OCI-LY7 (cell line): ENCODE measurements at regions not wholly inside any gene's neighbourhood (a gene's known extent, or its start where the extent isn't known, plus 50 kb on each side); places are given as distances from the start of the nearest gene placed in this dataset.

Experiments used
- BruUV-seq: library from RNA; stranded (reverse); fragments of 400-500 nt; replicated peaks from 2 replicates; lab custom pipeline; 2021; lab: Mats Ljungman, UMichigan
- CTCF ChIA-PET: fragments of 300-600 bp; sonication (Branson Sonifier 250); formaldehyde crosslinking; loops from one replicate; lab custom pipeline; 2022; ENCODE audit warnings: antibody characterized with exemption; ENCODE audit not compliant: unreplicated experiment; lab: Charles Lee
- POLR2A ChIA-PET: fragments of 300-600 bp; sonication (Branson Sonifier 250); formaldehyde crosslinking; loops from one replicate; lab custom pipeline; 2022; ENCODE audit warnings: antibody characterized with exemption; lab: Charles Lee
- DNase-seq: peaks from one replicate; pipeline ENCODE4 v3.0.0-alpha.2; 2015; ENCODE audit warnings: low spot score
- H2AFZ ChIP-seq: fragments of 200-600 bp; sonication (generic), shearing (Covaris generic); 2 replicates; pipeline ENCODE4 v1.6.1; 2014; ENCODE audit warnings: mild to moderate bottlenecking, antibody characterized with exemption, low read length, moderate library complexity
- H3K27ac ChIP-seq: fragments of 200-600 bp; sonication (generic); 2 replicates; pipeline ENCODE4 v1.5.1; 2014; ENCODE audit warnings: mixed run types, low read depth, mild to moderate bottlenecking, moderate library complexity, low read length, inconsistent platforms; ENCODE audit not compliant: poor library complexity, severe bottlenecking
- H3K36me3 ChIP-seq: fragments of 200-600 bp; sonication (generic); 2 replicates; pipeline ENCODE4 v1.6.1; 2014; ENCODE audit warnings: mild to moderate bottlenecking, antibody characterized with exemption, low read length, moderate library complexity, mixed read lengths; ENCODE audit not compliant: insufficient read depth
- H3K4me1 ChIP-seq: fragments of 200-600 bp; sonication (generic); 2 replicates; pipeline ENCODE4 v1.5.1; 2014; ENCODE audit warnings: mild to moderate bottlenecking, low read length; ENCODE audit not compliant: insufficient read depth, poor library complexity, severe bottlenecking
- H3K4me2 ChIP-seq: fragments of 200-600 bp; sonication (generic); 2 replicates; pipeline ENCODE4 v1.6.1; 2014; ENCODE audit warnings: mild to moderate bottlenecking, low read length
- H3K4me3 ChIP-seq: fragments of 200-600 bp; sonication (generic); 2 replicates; pipeline ENCODE4 v1.5.1; 2014; ENCODE audit warnings: mild to moderate bottlenecking, low read depth, low read length; ENCODE audit not compliant: poor library complexity, severe bottlenecking
- H3K79me2 ChIP-seq: fragments of 200-600 bp; sonication (generic); 2 replicates; pipeline ENCODE4 v1.6.1; 2016; ENCODE audit warnings: low read depth, mild to moderate bottlenecking, low read length, moderate library complexity, mixed read lengths; ENCODE audit not compliant: insufficient read depth
- H3K9me2 ChIP-seq: fragments of 200-600 bp; sonication (generic); 2 replicates; pipeline ENCODE4 v1.6.1; 2016; ENCODE audit warnings: mild to moderate bottlenecking, low read length, mixed read lengths; ENCODE audit not compliant: insufficient read depth
- H3K9me3 ChIP-seq: fragments of 200-600 bp; sonication (generic); 2 replicates; pipeline ENCODE4 v1.6.1; 2014; ENCODE audit warnings: mild to moderate bottlenecking, mixed run types, low read length, mixed read lengths
- H4K20me1 ChIP-seq: fragments of 200-600 bp; sonication (generic); 2 replicates; pipeline ENCODE4 v1.6.1; 2014; ENCODE audit warnings: mild to moderate bottlenecking, antibody characterized with exemption, low read length, moderate library complexity, mixed read lengths; ENCODE audit not compliant: insufficient read depth
- EZH2phosphoT487 ChIP-seq: fragments of 200-600 bp; sonication (generic); IDR thresholded peaks from 2 replicates; pipeline ENCODE4 v1.6.1; 2018; ENCODE audit warnings: low read depth, borderline replicate concordance, mild to moderate bottlenecking, mixed run types, antibody characterized with exemption, low read length, moderate library complexity, mixed read lengths
- intact Hi-C: fragments of 100-400 bp; cut with micrococcal nuclease; formaldehyde crosslinking; loops from one replicate; pipeline ENCODE4 v1.10.0; 2022; ENCODE audit not compliant: unreplicated experiment
- TF ChIP-seq, protein P1 (sequence below): fragments of 200-600 bp; sonication (generic); conservative IDR thresholded peaks from 2 replicates; pipeline ENCODE4 v1.5.1; 2014; ENCODE audit warnings: mild to moderate bottlenecking, antibody characterized with exemption, low read length, moderate library complexity, mixed read lengths

- BruUV-seq = no TSS peak
- no peaks in the 10 kb centered on the region for H4K20me1 ChIP-seq
- no peak overlapping the region for H3K4me2 ChIP-seq
- H3K79me2 ChIP-seq = no peaks in the 10 kb centered on the region
- intact Hi-C loops = loop anchor here (10.0 kb wide), 1 partner anchor 1470 kb away; the partner anchor contains the start of genes GLMN and RPAP2
- H3K4me3 ChIP-seq = no peak overlapping the region
- TF ChIP-seq, protein P1, sequence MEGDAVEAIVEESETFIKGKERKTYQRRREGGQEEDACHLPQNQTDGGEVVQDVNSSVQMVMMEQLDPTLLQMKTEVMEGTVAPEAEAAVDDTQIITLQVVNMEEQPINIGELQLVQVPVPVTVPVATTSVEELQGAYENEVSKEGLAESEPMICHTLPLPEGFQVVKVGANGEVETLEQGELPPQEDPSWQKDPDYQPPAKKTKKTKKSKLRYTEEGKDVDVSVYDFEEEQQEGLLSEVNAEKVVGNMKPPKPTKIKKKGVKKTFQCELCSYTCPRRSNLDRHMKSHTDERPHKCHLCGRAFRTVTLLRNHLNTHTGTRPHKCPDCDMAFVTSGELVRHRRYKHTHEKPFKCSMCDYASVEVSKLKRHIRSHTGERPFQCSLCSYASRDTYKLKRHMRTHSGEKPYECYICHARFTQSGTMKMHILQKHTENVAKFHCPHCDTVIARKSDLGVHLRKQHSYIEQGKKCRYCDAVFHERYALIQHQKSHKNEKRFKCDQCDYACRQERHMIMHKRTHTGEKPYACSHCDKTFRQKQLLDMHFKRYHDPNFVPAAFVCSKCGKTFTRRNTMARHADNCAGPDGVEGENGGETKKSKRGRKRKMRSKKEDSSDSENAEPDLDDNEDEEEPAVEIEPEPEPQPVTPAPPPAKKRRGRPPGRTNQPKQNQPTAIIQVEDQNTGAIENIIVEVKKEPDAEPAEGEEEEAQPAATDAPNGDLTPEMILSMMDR = no peak
- no peak for TF ChIP-seq EZH2phosphoT487
- no peak overlapping the region for H3K27ac ChIP-seq
- POLR2A ChIA-PET = no interaction called here
- no peaks in the 10 kb centered on the region for H3K4me1 ChIP-seq
- no peak for DNase-seq
- no peaks in the 10 kb centered on the region for H3K36me3 ChIP-seq
- CTCF ChIA-PET = no interaction called here
- no peaks in the 10 kb centered on the region for H3K9me2 ChIP-seq
- no peaks in the 10 kb centered on the region for H3K9me3 ChIP-seq
- H2AFZ ChIP-seq = no peak overlapping the region
Measured at GRCh38 chr1:93764366-93764750, 82.7 kb upstream of the BCAR3 start.

GRCh38 chr1:93763704-93764365 lies 82.2 kb upstream of the BCAR3 start:
- ChIA-PET CTCF (no interaction called here), POLR2A (no interaction called here)
- Histone ChIP-seq H3K27ac (no peak overlapping the region), H4K20me1 (no peaks in the 10 kb centered on the region), H2AFZ (no peak overlapping the region), H3K79me2 (no peaks in the 10 kb centered on the region), H3K4me1 (no peaks in the 10 kb centered on the region), H3K9me3 (no peaks in the 10 kb centered on the region), H3K4me3 (no peak overlapping the region), H3K36me3 (no peaks in the 10 kb centered on the region), H3K4me2 (no peak overlapping the region), H3K9me2 (no peaks in the 10 kb centered on the region)
- no TSS peak for BruUV-seq
- DNase-seq = no peak
- TF ChIP-seq EZH2phosphoT487 = no peak
- TF ChIP-seq, protein P1 = no peak
- intact Hi-C loops = loop anchor here (10.0 kb wide), 1 partner anchor 1469 kb away; the partner anchor contains the start of genes GLMN and RPAP2

GRCh38 chr1:93758842-93759515 lies 77.3 kb upstream of the BCAR3 start:
- no peak overlapping the region for H3K4me2 ChIP-seq
- no TSS peak for BruUV-seq
- intact Hi-C loops = no loop called here
- no peaks in the 10 kb centered on the region for H4K20me1 ChIP-seq
- H3K4me1 ChIP-seq = no peaks in the 10 kb centered on the region
- ChIA-PET POLR2A (interaction anchor here (1.1 kb wide), 1 partner anchor 9 kb away, joined by 7 read pairs; no protein-coding TSS in a partner anchor), CTCF (no interaction called here)
- H3K9me2 ChIP-seq = no peaks in the 10 kb centered on the region
- no peak overlapping the region for H3K27ac ChIP-seq
- no peaks in the 10 kb centered on the region for H3K79me2 ChIP-seq
- no peak overlapping the region for H3K4me3 ChIP-seq
- H3K9me3 ChIP-seq = no peaks in the 10 kb centered on the region
- H2AFZ ChIP-seq = no peak overlapping the region
- DNase-seq = no peak
- no peaks in the 10 kb centered on the region for H3K36me3 ChIP-seq
- TF ChIP-seq EZH2phosphoT487 = no peak
- TF ChIP-seq, protein P1 = no peak
